H1 (cell line): ENCODE measurements at regions not wholly inside any gene's neighbourhood (a gene's known extent, or its start where the extent isn't known, plus 50 kb on each side); places are given as distances from the start of the nearest gene placed in this dataset.

ENCODE experiments used
- CTCF ChIA-PET: fragments of 300-600 bp; sonication (Branson Sonifier 250); formaldehyde crosslinking; loops from one replicate; lab custom pipeline; 2021; ENCODE audit not compliant: partially characterized antibody; lab: Charles Lee
- POLR2A ChIA-PET: fragments of 300-600 bp; sonication (Branson Sonifier 250); formaldehyde crosslinking; loops from one replicate; lab custom pipeline; 2021; ENCODE audit warnings: inconsistent platforms; ENCODE audit not compliant: partially characterized antibody; lab: Charles Lee
- DNase-seq, 2 experiments: peaks; one replicate each; pipeline versions ENCODE4 v3.0.0 to v3.0.0-alpha.2; 2010 to 2022; ENCODE audit warnings: low spot score in 2 of 2, low read depth in 1 of 2, mixed read lengths in 1 of 2
- FAIRE-seq: peaks from 2 replicates; lab custom pipeline; 2011; peaks lifted over from hg19 to GRCh38; lab: Jason Lieb, UNC
- H2AFZ ChIP-seq: 2 replicates; pipeline ENCODE4 v1.8.1; 2012; ENCODE audit warnings: low read length, inconsistent platforms
- H2AK5ac ChIP-seq: 2 replicates; pipeline ENCODE4 v1.6.1; 2013; ENCODE audit warnings: low read depth, low read length
- H2BK120ac ChIP-seq: replicated peaks from 2 replicates; pipeline ENCODE3; 2013; ENCODE audit warnings: low read depth, low read length, inconsistent platforms
- H2BK12ac ChIP-seq: 2 replicates; pipeline ENCODE4 v1.6.1; 2013; ENCODE audit warnings: low read depth, low read length
- H2BK15ac ChIP-seq: 2 replicates; pipeline ENCODE4 v1.6.1; 2013; ENCODE audit warnings: low read length
- H2BK20ac ChIP-seq: 2 replicates; pipeline ENCODE4 v1.6.1; 2013; ENCODE audit warnings: low read length
- H2BK5ac ChIP-seq: 2 replicates; pipeline ENCODE4 v1.6.1; 2013; ENCODE audit warnings: low read depth, low read length
- H3K14ac ChIP-seq: 2 replicates; pipeline ENCODE4 v1.6.1; 2013; ENCODE audit warnings: inconsistent platforms; ENCODE audit not compliant: insufficient read length
- H3K18ac ChIP-seq: 2 replicates; pipeline ENCODE4 v1.6.1; 2013; ENCODE audit warnings: low read length; ENCODE audit errors: extremely low read depth
- H3K23ac ChIP-seq: 2 replicates; pipeline ENCODE4 v1.6.1; 2013; ENCODE audit warnings: inconsistent platforms; ENCODE audit not compliant: insufficient read length
- H3K23me2 ChIP-seq: 2 replicates; pipeline ENCODE4 v1.6.1; 2013; ENCODE audit warnings: low read depth, low read length
- H3K27ac ChIP-seq: 2 replicates; pipeline ENCODE4 v1.6.1; 2011; ENCODE audit warnings: low read depth, low read length, inconsistent platforms
- H3K27me3 ChIP-seq, 4 experiments: replicated peaks in 1 of 4; 1 replicate in 1 of 4; 2 replicates in 3 of 4; pipeline versions ENCODE4 v1.6.1 to v1.8.1; 2011 to 2013; ENCODE audit warnings: low read length in 3 of 4, mild to moderate bottlenecking in 3 of 4, inconsistent platforms in 2 of 4, mixed read lengths in 2 of 4, moderate library complexity in 1 of 4; ENCODE audit not compliant: control insufficient read depth in 3 of 4, insufficient read depth in 3 of 4; ENCODE audit errors: extremely low read depth in 1 of 4
- H3K36me3 ChIP-seq, 4 experiments: 2 replicates each; pipeline versions ENCODE4 v1.6.1 to v1.8.1; 2011 to 2013; ENCODE audit warnings: mild to moderate bottlenecking in 4 of 4, low read length in 3 of 4, moderate library complexity in 2 of 4, control low read depth in 1 of 4, inconsistent platforms in 1 of 4; ENCODE audit not compliant: insufficient read depth in 4 of 4, control insufficient read depth in 2 of 4
- H3K4ac ChIP-seq: replicated peaks from 2 replicates; pipeline ENCODE3; 2013; ENCODE audit warnings: low read length, low read depth, mixed read lengths, inconsistent platforms; ENCODE audit not compliant: insufficient read length
- H3K4me1 ChIP-seq, 4 experiments: replicated peaks in 1 of 4; 1 replicate in 1 of 4; 2 replicates in 3 of 4; pipeline versions ENCODE4 v1.6.1 to v1.8.1; 2011 to 2013; ENCODE audit warnings: low read length in 3 of 4, inconsistent platforms in 2 of 4, mixed read lengths in 1 of 4; ENCODE audit not compliant: insufficient read depth in 4 of 4, control insufficient read depth in 3 of 4
- H3K4me2 ChIP-seq, 2 experiments: 2 replicates each; pipeline versions ENCODE4 v1.6.1 to v1.8.1; 2011 to 2013; ENCODE audit warnings: low read depth in 2 of 2, low read length in 2 of 2, control low read depth in 1 of 2, inconsistent platforms in 1 of 2, mild to moderate bottlenecking in 1 of 2; ENCODE audit not compliant: insufficient read depth in 1 of 2
- H3K4me3 ChIP-seq, 4 experiments: fragments of 200-600, 300-600 bp in 1 of 4; sonication (generic), shearing (Covaris generic), sonication (Bioruptor Twin) in 1 of 4; 2 replicates each; pipeline versions ENCODE4 v1.5.1 to v1.8.1; 2011 to 2016; ENCODE audit warnings: low read length in 4 of 4, low read depth in 3 of 4, control low read depth in 2 of 4, inconsistent platforms in 2 of 4, mild to moderate bottlenecking in 2 of 4, mixed read lengths in 1 of 4, moderate library complexity in 1 of 4; ENCODE audit not compliant: insufficient read depth in 2 of 4; ENCODE audit errors: extremely low read depth in 1 of 4
- H3K56ac ChIP-seq: replicated peaks from 2 replicates; pipeline ENCODE3; 2013; ENCODE audit warnings: low read depth, mild to moderate bottlenecking, mixed read lengths, low read length, inconsistent platforms; ENCODE audit not compliant: insufficient read length
- H3K79me1 ChIP-seq: 2 replicates; pipeline ENCODE4 v1.6.1; 2013; ENCODE audit warnings: low read depth, low read length, control low read depth
- H3K79me2 ChIP-seq, 2 experiments: 2 replicates each; pipeline versions ENCODE4 v1.6.1 to v1.8.1; 2012 to 2013; ENCODE audit warnings: low read length in 2 of 2, mild to moderate bottlenecking in 2 of 2, inconsistent platforms in 1 of 2; ENCODE audit not compliant: insufficient read depth in 2 of 2, control insufficient read depth in 1 of 2
- H3K9ac ChIP-seq, 4 experiments: replicated peaks in 1 of 4; 1 replicate in 1 of 4; 2 replicates in 3 of 4; pipeline versions ENCODE4 v1.6.1 to v1.8.1; 2011 to 2013; ENCODE audit warnings: low read depth in 3 of 4, low read length in 3 of 4, control low read depth in 2 of 4, mild to moderate bottlenecking in 2 of 4, moderate library complexity in 2 of 4, inconsistent platforms in 1 of 4; ENCODE audit errors: extremely low read depth in 1 of 4
- H3K9me3 ChIP-seq, 2 experiments: 2 replicates each; pipeline versions ENCODE4 v1.6.1 to v1.8.1; 2012 to 2013; ENCODE audit warnings: mild to moderate bottlenecking in 2 of 2, moderate library complexity in 2 of 2, control low read depth in 1 of 2, inconsistent platforms in 1 of 2, low read depth in 1 of 2, low read length in 1 of 2, mixed read lengths in 1 of 2; ENCODE audit not compliant: insufficient read depth in 2 of 2
- H4K20me1 ChIP-seq, 2 experiments: replicated peaks in 1 of 2; 2 replicates each; pipeline versions ENCODE3 to v1.8.1; 2011 to 2013; ENCODE audit warnings: inconsistent platforms in 2 of 2, low read length in 2 of 2, mild to moderate bottlenecking in 1 of 2; ENCODE audit not compliant: insufficient read depth in 2 of 2, control insufficient read depth in 1 of 2
- H4K5ac ChIP-seq: 2 replicates; pipeline ENCODE4 v1.6.1; 2013; ENCODE audit warnings: low read length, low read depth, mixed read lengths, inconsistent platforms; ENCODE audit not compliant: insufficient read length
- H4K8ac ChIP-seq: 2 replicates; pipeline ENCODE4 v1.8.0; 2013; ENCODE audit warnings: mild to moderate bottlenecking, moderate library complexity, low read length, inconsistent platforms; ENCODE audit not compliant: insufficient read depth; ENCODE audit errors: extremely low read depth
- H4K91ac ChIP-seq: replicated peaks from 2 replicates; pipeline ENCODE3; 2013; ENCODE audit warnings: low read length, mixed read lengths, inconsistent platforms; ENCODE audit not compliant: insufficient read length
- CREB1 ChIP-seq: IDR thresholded peaks from 2 replicates; pipeline ENCODE4 v1.6.1; 2012; ENCODE audit warnings: inconsistent platforms
- E2F6 ChIP-seq: IDR thresholded peaks from 2 replicates; pipeline ENCODE4 v1.6.1; 2012; ENCODE audit warnings: inconsistent platforms
- NANOG ChIP-seq: IDR thresholded peaks from 2 replicates; pipeline ENCODE4 v1.6.1; 2011; ENCODE audit warnings: low read length, low read depth, mild to moderate bottlenecking, inconsistent platforms; ENCODE audit not compliant: insufficient read depth, poor library complexity, severe bottlenecking
- RBBP5 ChIP-seq: IDR thresholded peaks from 2 replicates; pipeline ENCODE4 v1.7.1; 2012; ENCODE audit warnings: low read depth, mild to moderate bottlenecking, inconsistent platforms, low read length, moderate library complexity, borderline replicate concordance
- SIN3A ChIP-seq, 2 experiments: IDR thresholded peaks in 1 of 2; conservative IDR thresholded peaks in 1 of 2; 2 replicates each; pipeline ENCODE4 v1.6.1; 2011 to 2012; ENCODE audit warnings: low read length in 2 of 2, improper control_type of control experiment in 1 of 2, low read depth in 1 of 2, mild to moderate bottlenecking in 1 of 2
- SP1 ChIP-seq: IDR thresholded peaks from 2 replicates; pipeline ENCODE4 v1.6.1; 2011; ENCODE audit warnings: low read depth, low read length
- SUZ12 ChIP-seq: fragments of 200-600 bp; sonication (generic); IDR thresholded peaks from 2 replicates; pipeline ENCODE4 v1.6.1; 2012; ENCODE audit warnings: mild to moderate bottlenecking, inconsistent platforms, low read length, moderate library complexity, mixed read lengths
- WGBS, 2 experiments: shearing (Covaris generic) in 1 of 2; methylation state at CpG; one replicate each; pipeline versions ENCODE4 v1.1.6 to v1.1.7; 2013 to 2015; ENCODE audit warnings: low lambda C conversion rate in 2 of 2, mixed read lengths in 2 of 2, inconsistent platforms in 1 of 2, low coverage in 1 of 2, missing lambda C conversion rate in 1 of 2; ENCODE audit not compliant: insufficient replicate concordance in 2 of 2, insufficient coverage in 1 of 2, insufficient read length in 1 of 2; ENCODE audit errors: extremely low coverage in 1 of 2, missing lambda C conversion rate in 1 of 2; 5-methylcytosine and 5-hydroxymethylcytosine counted together

GRCh38 chr9:110072597-110073355 lies 135.2 kb downstream of the C9orf152 start:
- H3K14ac ChIP-seq, result no peak overlapping the region
- CTCF ChIA-PET, result interaction anchor here (0.7 to 1.0 kb wide), 3 partner anchors 14 to 287 kb away, joined by 3 to 5 read pairs (median 4); no protein-coding TSS in a partner anchor
- no peak overlapping the region for H2BK20ac ChIP-seq
- no peak for FAIRE-seq
- H3K79me1 ChIP-seq, result no peaks in the 10 kb centered on the region; the same call in none of the 2 replicates
- H3K4ac ChIP-seq, result no peak overlapping the region
- H2BK12ac ChIP-seq, result no peak overlapping the region
- POLR2A ChIA-PET, result interaction anchor here (1.7 kb wide), 1 partner anchor 11 kb away, joined by 4 read pairs; no protein-coding TSS in a partner anchor
- H3K79me2 ChIP-seq, result peaks cover 0 to 84% of the 10 kb centered on the region in 2 experiments; a peak in 2 of 4 replicates
- H3K27me3 ChIP-seq, result no peaks in the 10 kb centered on the region
- H3K23me2 ChIP-seq, result no peaks in the 10 kb centered on the region
- no peak overlapping the region for H3K18ac ChIP-seq
- peaks cover 0 to 2% of the 10 kb centered on the region in 2 experiments for H4K20me1 ChIP-seq
- no peak overlapping the region for H3K27ac ChIP-seq
- H3K9ac ChIP-seq, result no peak overlapping the region
- WGBS, 2 experiments, result 89% methylated on average over 5 of the region's 5 CpGs; no CpG with 5 or more reads in 1 of the 2 experiments
- no peak overlapping the region for H4K8ac ChIP-seq
- H3K4me2 ChIP-seq, result no peak overlapping the region
- no peak overlapping the region for H2BK5ac ChIP-seq
- peaks cover 0 to 8% (median 2%) of the 10 kb centered on the region in 4 experiments; a peak in 3 of 7 replicates for H3K4me1 ChIP-seq
- H2BK120ac ChIP-seq, result no peak overlapping the region
- TF ChIP-seq SP1 (no peak), SUZ12 (no peak), NANOG (no peak), E2F6 (no peak), CREB1 (no peak), RBBP5 (no peak), SIN3A (conservative IDR thresholded peaks at IDR 0.05 in 1 of 2, IDR thresholded peaks at IDR 0.05 in 1 of 2; ENCODE audit: low read depth in 1 of 2, low read length in 2 of 2) (no peak)
- no peak overlapping the region for H4K5ac ChIP-seq
- H2AK5ac ChIP-seq, result no peak overlapping the region
- no peak overlapping the region for H2AFZ ChIP-seq
- H3K9me3 ChIP-seq, result no peaks in the 10 kb centered on the region
- H3K4me3 ChIP-seq, result no peak overlapping the region
- no peak overlapping the region for H2BK15ac ChIP-seq
- no peaks in the 10 kb centered on the region; a peak in 1 of 8 replicates for H3K36me3 ChIP-seq
- H3K56ac ChIP-seq, result no peak overlapping the region
- H4K91ac ChIP-seq, result no peak overlapping the region
- no peak for DNase-seq
- H3K23ac ChIP-seq, result no peak overlapping the region
